ENCODE measurements at regions not wholly inside any gene's neighbourhood (a gene's known extent, or its start where the extent isn't known, plus 50 kb on each side); places are given as distances from the start of the nearest gene placed in this dataset.

GRCh38 chr14:71651228-71651627 lies 281.0 kb upstream of the RGS6 start:
- no peak for DNase-seq

DNA sequence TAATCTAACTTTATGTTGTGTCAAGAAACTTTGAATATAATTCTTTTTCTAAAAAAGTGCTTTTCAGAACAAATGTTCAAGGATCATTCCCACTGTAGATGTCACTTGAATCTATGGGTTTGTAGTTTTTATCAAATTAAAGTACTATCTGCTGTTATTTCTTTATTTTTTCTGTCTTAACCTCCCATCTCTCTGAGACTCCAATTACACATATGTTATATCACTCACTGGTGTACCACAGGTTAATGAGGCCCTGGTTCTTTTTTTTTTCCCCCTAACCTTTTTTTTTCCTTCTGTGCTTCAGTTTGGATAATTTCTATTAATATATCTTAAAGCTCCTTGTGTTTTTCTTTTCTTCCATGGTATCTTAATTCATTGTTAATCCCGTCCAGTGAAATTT lies 279.9 kb upstream of the RGS6 start:
- DNase-seq: no peak

DNA sequence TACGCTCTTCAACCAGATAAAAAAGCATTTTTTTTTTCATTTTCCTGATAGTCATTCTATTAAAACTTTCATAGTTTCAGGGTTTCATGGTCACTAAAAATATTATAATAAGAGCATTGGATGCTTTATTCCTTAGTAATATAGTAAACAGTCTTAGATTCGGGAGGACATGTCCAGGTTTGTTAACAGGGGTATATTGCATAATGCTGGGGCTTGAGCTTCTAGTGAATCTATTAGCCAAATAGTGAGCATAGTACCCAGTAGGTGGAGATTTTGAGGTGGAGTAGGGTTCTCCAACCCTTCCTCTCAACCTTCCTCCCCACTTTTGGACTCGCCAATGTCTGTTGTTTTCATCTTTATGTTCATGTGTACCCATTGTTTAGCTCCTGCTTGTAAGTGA lies 277.4 kb upstream of the RGS6 start:
- no peak for DNase-seq

- no peak for DNase-seq
These were observed 273.9 kb upstream of the RGS6 start for GRCh38 chr14:71658261-71658860.

GRCh38 chr14:71659159-71659558 lies 273.1 kb upstream of the RGS6 start:
- DNase-seq: no peak

DNA sequence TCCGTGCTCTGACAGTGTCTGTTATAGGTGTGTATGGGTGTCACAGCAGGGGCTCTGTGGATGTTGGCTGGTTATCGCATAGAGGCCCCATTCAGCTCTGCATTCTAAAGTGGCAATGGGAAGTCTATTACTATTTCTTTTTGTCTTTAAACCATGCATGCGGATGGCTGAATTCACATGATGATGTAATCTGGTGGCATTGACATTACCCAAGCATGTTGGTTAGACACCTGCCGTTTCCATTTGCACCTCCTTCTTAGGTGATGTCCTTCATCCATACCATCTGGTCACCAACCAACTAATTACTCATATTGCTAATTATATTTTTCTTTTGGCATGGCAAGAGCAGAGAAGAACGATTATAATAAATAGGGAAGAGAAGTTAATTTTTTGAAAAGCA lies 270.8 kb upstream of the RGS6 start:
- DNase-seq: no peak

- no peak for DNase-seq
These were observed 269.9 kb upstream of the RGS6 start for GRCh38 chr14:71662291-71662790.

DNA sequence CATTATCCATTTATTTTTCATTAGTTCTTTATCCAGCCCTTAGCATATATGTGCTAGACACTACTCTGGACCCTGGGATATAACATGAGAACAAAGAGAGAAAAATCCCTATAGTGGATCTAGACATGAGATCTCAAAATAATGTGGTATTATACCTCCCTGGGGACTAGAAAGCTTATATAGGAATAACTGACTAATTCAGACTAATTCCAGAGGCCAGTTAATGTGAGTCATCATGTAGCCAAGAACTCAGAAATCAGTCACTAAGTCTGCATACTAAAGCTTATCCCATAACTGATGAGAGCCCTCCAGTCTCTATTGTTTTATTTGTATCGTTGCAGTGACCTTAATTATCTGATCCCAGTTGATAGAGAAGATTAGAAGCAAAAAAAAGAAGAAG lies 267.1 kb upstream of the RGS6 start:
- DNase-seq: no peak

- DNase-seq: no peak
These were observed 266.4 kb upstream of the RGS6 start for GRCh38 chr14:71665781-71666180.

- no peak for DNase-seq
These were observed 265.6 kb upstream of the RGS6 start for GRCh38 chr14:71666571-71667145.

- no peak for DNase-seq
These were observed 263.9 kb upstream of the RGS6 start for GRCh38 chr14:71668186-71668912.

GRCh38 chr14:71672596-71672995 lies 259.6 kb upstream of the RGS6 start:
- DNase-seq: no peak

DNA sequence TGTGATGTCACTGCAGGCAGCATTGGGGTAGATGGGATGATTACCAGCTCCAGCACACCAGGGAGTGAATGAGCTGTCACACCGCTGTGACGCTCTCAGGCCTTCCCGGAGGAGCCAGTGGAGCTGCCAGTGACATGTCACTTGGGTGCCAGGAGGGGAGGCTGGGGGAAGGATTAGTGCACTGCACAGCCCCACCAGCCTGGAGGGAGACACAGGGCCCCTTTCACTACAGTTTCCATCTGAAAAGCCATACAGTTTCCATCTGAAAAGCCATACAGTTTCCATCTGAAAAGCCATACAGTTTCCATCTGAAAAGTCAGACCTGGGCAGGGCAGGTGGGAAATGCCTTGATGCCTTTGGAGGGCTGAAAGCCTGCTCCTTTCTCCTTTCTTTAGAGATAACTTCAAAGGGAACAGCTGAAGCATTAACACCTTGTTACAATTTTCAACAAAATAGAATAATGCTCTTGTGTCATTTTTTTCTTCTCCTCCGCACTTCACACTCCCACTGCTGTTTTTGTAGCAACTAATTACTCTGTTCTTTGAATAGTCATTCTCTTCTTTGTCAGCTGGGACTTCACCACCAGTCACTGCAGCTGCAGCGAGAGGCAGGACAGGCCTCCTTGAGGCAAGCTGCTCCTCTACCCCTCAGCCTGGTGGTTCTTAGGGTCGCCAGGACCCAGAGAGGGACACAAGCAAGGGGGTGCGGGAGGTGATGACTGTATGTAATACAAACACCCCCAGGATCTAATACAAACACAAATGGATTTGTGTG lies 256.9 kb upstream of the RGS6 start:
- no peak for DNase-seq

- no peak for DNase-seq
These were observed 256.3 kb upstream of the RGS6 start for GRCh38 chr14:71675900-71676287.

DNA sequence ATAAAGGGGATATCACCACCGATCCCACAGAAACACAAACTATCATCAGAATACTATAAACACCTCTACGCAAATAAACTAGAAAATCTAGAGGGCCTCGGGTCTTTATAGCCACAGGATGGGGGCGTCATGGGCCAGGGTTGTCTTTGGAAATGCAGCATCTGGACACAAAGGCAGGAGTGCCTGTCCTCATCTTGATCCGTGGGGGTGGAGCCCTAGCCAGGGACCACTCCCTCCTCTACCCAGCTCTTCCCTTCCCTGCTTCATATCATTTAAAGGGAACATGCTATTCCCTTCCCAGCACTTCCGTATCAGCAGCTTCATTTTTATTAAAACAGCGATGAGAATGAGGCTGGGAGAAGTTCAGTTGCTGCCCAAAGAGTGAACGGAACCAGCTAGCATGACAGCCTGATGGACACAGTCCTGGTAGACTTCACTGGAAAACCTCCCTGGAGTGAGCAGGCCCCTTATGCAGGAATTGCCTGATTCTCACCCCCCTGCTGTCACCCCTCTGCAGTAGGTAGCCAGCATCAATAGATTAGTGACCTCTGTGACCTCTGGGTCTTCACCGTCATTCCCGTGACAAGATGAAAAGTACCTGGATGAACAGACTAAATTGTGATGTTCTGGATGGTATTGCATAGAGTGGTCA lies 251.4 kb upstream of the RGS6 start:
- DNase-seq: no peak

DNA sequence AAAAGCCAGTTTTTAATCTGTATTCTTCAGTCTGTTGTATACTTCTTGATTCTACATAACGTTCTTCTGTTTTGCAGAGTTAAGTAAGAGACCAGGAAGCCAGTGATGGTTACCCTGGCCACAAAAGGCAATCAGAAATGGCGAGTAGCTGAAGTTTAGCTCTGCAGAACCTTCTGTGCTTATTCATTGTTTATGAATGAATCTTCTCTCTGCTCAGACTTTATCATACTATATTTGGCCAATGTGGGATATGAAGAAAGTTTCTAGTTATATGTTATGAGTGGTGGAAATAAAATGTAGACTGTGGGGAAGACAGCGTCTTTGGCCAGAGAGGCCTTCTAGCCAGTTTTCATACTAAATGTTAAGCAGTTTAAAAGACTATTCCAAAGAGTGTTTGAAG lies 249.9 kb upstream of the RGS6 start:
- no peak for DNase-seq

DNA sequence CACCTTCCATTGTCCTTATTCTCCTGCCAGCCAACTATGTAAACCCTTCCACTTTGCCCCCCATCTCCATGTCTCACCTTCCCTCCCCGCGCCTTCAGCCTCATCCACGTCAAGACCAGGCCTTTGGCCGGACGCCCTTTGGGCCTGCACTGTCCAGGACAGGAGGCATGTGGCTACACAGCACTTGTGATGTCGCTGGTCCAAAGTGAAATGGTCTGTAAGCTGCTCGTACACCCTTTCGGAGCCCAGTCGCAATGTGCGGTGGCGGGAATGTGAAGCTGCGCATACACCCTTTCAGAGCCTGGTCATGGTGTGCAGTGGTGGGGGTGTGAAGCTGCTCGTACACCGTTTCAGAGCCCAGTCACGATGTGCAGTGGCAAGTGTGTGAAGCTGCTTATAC lies 247.9 kb upstream of the RGS6 start:
- no peak for DNase-seq

DNA sequence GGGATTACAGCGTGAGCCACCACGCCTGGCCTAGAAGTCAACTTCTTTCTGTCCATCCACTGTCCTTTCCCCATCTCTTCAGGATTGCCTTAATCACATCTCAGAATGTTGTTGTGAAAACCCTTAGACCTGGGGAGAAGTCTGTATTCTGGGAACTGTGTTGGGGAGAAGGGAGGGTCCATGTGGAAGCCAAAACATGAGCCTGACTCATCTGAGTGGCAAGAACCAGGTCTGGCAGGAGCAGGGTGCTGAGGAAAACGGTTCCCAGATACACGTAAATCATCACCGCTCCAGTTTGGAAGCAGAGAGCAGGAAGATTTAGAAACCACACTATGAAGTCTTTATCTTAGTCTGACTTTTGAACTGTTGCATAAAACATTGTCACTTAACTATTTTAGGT lies 245.6 kb upstream of the RGS6 start:
- no peak for DNase-seq

GRCh38 chr14:71687166-71687831 lies 244.9 kb upstream of the RGS6 start:
- DNase-seq: no peak

- no peak for DNase-seq
These were observed 243.7 kb upstream of the RGS6 start for GRCh38 chr14:71688576-71688975.

- no peak for DNase-seq
These were observed 241.8 kb upstream of the RGS6 start for GRCh38 chr14:71690478-71690877.

GRCh38 chr14:71692496-71692895 lies 239.7 kb upstream of the RGS6 start:
- no peak for DNase-seq

- DNase-seq: no peak
These were observed 238.8 kb upstream of the RGS6 start for GRCh38 chr14:71693381-71693780.

All from NCI-H524 treated with DMSO at 0.1 percent for 48 hours (cell line).